ENCODE measurements at regions not wholly inside any gene's neighbourhood (a gene's known extent, or its start where the extent isn't known, plus 50 kb on each side); places are given as distances from the start of the nearest gene placed in this dataset.
"Not testable (repeated sequence)": the region's sequence is repeated elsewhere in the genome, so short reads cannot be mapped to it uniquely, and the experiment has no call there.

DNA sequence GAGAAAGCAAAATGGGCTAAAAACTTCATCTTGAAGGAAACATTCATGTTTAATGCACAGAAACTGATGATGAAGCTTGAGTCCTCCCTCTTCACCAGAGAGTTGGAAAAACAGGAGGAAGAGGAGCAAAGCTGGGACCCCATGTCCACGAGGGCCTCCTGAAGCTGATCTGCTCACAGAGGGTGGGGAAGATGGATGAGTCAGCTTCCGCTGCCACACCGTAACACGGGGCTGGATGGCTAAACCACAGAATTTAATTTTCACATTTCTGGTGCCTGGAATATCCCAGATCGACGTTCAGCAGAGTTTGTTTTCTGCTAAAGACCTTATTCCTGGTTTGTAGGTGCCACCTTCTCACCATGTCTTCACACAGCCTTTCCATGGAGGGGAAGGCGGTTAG lies 634.4 kb downstream of the RPIA start:
- TF ChIP-seq, protein P1, sequence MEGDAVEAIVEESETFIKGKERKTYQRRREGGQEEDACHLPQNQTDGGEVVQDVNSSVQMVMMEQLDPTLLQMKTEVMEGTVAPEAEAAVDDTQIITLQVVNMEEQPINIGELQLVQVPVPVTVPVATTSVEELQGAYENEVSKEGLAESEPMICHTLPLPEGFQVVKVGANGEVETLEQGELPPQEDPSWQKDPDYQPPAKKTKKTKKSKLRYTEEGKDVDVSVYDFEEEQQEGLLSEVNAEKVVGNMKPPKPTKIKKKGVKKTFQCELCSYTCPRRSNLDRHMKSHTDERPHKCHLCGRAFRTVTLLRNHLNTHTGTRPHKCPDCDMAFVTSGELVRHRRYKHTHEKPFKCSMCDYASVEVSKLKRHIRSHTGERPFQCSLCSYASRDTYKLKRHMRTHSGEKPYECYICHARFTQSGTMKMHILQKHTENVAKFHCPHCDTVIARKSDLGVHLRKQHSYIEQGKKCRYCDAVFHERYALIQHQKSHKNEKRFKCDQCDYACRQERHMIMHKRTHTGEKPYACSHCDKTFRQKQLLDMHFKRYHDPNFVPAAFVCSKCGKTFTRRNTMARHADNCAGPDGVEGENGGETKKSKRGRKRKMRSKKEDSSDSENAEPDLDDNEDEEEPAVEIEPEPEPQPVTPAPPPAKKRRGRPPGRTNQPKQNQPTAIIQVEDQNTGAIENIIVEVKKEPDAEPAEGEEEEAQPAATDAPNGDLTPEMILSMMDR (IDR thresholded peaks at IDR 0.05) = not testable (repeated sequence)
- TF ChIP-seq POLR2A (IDR thresholded peaks at IDR 0.05) = not testable (repeated sequence)
